Lower lobe of right lung (tissue), 2 donors: ENCODE measurements at regions not wholly inside any gene's neighbourhood (a gene's known extent, or its start where the extent isn't known, plus 50 kb on each side); places are given as distances from the start of the nearest gene placed in this dataset.

Experiments
- ATAC-seq, 2 donors: fragments of 200-7000 bp; cut with Tn5 transposase; one replicate each; pipeline ENCODE4 v1.9.1; 2020 to 2022; ENCODE audit warnings: mild to moderate bottlenecking in 2 of 2, moderate library complexity in 2 of 2
- DNase-seq: peaks from one replicate; pipeline ENCODE4 v3.0.0-alpha.2; 2020
- H3K27ac ChIP-seq: fragments of 200-600 bp; one replicate; pipeline ENCODE4 v1.8.0; 2022
- H3K27me3 ChIP-seq: fragments of 200-600 bp; one replicate; pipeline ENCODE4 v1.8.0; 2022; ENCODE audit warnings: low read depth
- H3K36me3 ChIP-seq: fragments of 200-600 bp; one replicate; pipeline ENCODE4 v1.8.0; 2022; ENCODE audit warnings: mild to moderate bottlenecking
- H3K4me1 ChIP-seq: fragments of 200-600 bp; one replicate; pipeline ENCODE4 v1.8.0; 2022
- H3K4me3 ChIP-seq: fragments of 200-600 bp; one replicate; pipeline ENCODE4 v1.8.0; 2022; ENCODE audit warnings: mild to moderate bottlenecking
- H3K9me3 ChIP-seq: fragments of 200-600 bp; one replicate; pipeline ENCODE4 v1.8.0; 2022
- intact Hi-C: fragments of 100-400 bp; cut with DNase I; formaldehyde crosslinking; loops from one replicate; pipeline ENCODE4 v1.11.0; 2022
- TF ChIP-seq, protein P1 (sequence below): fragments of 200-600 bp; IDR thresholded peaks from one replicate; pipeline ENCODE4 v1.8.0; 2022; ENCODE audit warnings: antibody characterized with exemption, mild to moderate bottlenecking
- donor health status: DM: no; HTN: yes; CAD: no; lungs with severe emphysema.

DNA sequence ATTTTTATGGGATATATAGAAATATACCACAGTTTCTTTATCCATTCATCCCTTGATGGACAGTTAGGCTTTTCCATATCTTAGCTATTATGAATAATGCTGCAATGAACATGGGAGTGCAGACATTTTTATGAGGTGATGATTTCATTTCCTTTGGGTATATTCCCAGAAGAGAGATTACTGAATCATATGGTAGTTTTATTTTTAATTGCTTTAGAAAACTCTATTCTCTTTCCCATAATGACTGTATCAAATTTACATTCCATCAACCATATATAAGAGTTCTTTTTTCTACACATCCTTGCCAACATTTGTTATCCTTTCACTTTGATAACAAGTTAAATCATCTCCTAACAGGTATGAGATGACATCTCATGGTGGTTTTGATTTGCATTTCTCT lies 821.6 kb downstream of the TLE1 start:
- no peak for ATAC-seq
- no peak for DNase-seq
- intact Hi-C loops, result no loop called here

GRCh38 chr9:80866576-80867227 lies 822.6 kb downstream of the TLE1 start:
- H3K4me1 ChIP-seq, result no peaks in the 10 kb centered on the region
- H3K27ac ChIP-seq, result no peak overlapping the region
- no peaks in the 10 kb centered on the region for H3K27me3 ChIP-seq
- ATAC-seq (no peak), DNase-seq (no peak)
- no peaks in the 10 kb centered on the region for H3K36me3 ChIP-seq
- intact Hi-C loops, result no loop called here
- H3K4me3 ChIP-seq, result no peak overlapping the region
- no peaks in the 10 kb centered on the region for H3K9me3 ChIP-seq
- TF ChIP-seq, protein P1, sequence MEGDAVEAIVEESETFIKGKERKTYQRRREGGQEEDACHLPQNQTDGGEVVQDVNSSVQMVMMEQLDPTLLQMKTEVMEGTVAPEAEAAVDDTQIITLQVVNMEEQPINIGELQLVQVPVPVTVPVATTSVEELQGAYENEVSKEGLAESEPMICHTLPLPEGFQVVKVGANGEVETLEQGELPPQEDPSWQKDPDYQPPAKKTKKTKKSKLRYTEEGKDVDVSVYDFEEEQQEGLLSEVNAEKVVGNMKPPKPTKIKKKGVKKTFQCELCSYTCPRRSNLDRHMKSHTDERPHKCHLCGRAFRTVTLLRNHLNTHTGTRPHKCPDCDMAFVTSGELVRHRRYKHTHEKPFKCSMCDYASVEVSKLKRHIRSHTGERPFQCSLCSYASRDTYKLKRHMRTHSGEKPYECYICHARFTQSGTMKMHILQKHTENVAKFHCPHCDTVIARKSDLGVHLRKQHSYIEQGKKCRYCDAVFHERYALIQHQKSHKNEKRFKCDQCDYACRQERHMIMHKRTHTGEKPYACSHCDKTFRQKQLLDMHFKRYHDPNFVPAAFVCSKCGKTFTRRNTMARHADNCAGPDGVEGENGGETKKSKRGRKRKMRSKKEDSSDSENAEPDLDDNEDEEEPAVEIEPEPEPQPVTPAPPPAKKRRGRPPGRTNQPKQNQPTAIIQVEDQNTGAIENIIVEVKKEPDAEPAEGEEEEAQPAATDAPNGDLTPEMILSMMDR, result no peak

More for the DNA sequence above, 821.6 kb downstream of the TLE1 start:
- no peaks in the 10 kb centered on the region for H3K36me3 ChIP-seq
- H3K27ac ChIP-seq, result no peak overlapping the region
- no peak overlapping the region for H3K4me3 ChIP-seq
- no peaks in the 10 kb centered on the region for H3K4me1 ChIP-seq
- H3K9me3 ChIP-seq, result no peaks in the 10 kb centered on the region
- no peaks in the 10 kb centered on the region for H3K27me3 ChIP-seq
- TF ChIP-seq, protein P1, result no peak

GRCh38 chr9:80866121-80866520 lies 823.2 kb downstream of the TLE1 start:
- Histone ChIP-seq H3K4me1 (no peaks in the 10 kb centered on the region), H3K9me3 (no peaks in the 10 kb centered on the region), H3K27me3 (no peaks in the 10 kb centered on the region), H3K27ac (no peak overlapping the region), H3K36me3 (no peaks in the 10 kb centered on the region), H3K4me3 (no peak overlapping the region)
- intact Hi-C loops, result no loop called here
- ATAC-seq (no peak), DNase-seq (no peak)
- TF ChIP-seq, protein P1, result no peak

DNA sequence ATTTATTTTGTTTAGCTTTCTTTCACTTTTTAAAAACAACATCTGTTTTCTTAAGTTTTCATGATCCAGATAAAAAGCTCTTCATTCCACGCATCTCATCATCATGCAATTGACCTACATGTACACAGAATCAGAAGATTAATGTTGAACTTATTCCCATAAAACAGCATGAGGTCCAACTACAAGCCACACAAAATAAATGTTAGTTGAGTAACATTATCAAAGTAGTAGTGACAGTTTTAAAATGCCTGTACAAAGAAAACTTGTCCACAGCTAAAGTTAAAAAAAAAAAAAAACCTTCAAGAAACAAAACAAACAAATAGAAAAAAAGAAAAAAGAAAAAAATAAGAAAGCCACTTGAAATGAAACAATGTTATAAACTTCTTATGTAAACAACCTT lies 846.3 kb downstream of the TLE1 start:
- TF ChIP-seq, protein P1, result no peak
- H3K27ac ChIP-seq, result no peak overlapping the region
- no peak overlapping the region for H3K4me3 ChIP-seq
- ATAC-seq (no peak), DNase-seq (no peak)
- H3K4me1 ChIP-seq, result no peaks in the 10 kb centered on the region
- no peaks in the 10 kb centered on the region for H3K9me3 ChIP-seq
- intact Hi-C loops, result no loop called here
- no peaks in the 10 kb centered on the region for H3K36me3 ChIP-seq
- no peaks in the 10 kb centered on the region for H3K27me3 ChIP-seq

DNA sequence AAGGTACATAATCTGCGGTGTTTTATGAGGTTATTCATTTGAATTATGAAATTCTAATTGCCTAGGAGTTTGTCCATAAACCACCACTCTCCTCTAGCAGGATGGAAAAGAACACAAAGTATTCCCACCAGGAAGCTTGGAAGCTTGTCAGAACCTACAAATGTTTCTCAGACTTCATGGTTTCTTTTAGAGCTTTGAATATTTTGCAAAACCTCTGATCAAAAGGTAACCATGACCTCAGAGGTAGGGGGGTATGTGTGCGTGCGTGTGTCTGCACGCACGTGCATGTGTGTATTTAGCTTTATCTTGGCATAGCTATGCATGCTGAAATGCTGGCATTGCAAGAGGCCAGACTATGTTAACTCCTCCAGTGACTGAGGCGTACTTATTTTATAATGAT lies 847.0 kb downstream of the TLE1 start:
- ATAC-seq (no peak), DNase-seq (no peak)
- intact Hi-C loops, result no loop called here
- H3K4me3 ChIP-seq, result no peak overlapping the region
- H3K27ac ChIP-seq, result no peak overlapping the region
- H3K9me3 ChIP-seq, result no peaks in the 10 kb centered on the region
- no peaks in the 10 kb centered on the region for H3K36me3 ChIP-seq
- no peaks in the 10 kb centered on the region for H3K4me1 ChIP-seq
- TF ChIP-seq, protein P1, result no peak
- H3K27me3 ChIP-seq, result no peaks in the 10 kb centered on the region
